NCI-H524 (cell line): ENCODE measurements at regions not wholly inside any gene's neighbourhood (a gene's known extent, or its start where the extent isn't known, plus 50 kb on each side); places are given as distances from the start of the nearest gene placed in this dataset.

ENCODE experiments used
- DNase-seq, 2 experiments: peaks; one replicate each; lab custom pipeline; 2025; lab: John Stamatoyannopoulos, UW

GRCh38 chr2:5751873-5752482 lies 59.8 kb downstream of the SOX11 start:
- no peak for DNase-seq

GRCh38 chr2:5756272-5756671 lies 64.1 kb downstream of the SOX11 start:
- no peak for DNase-seq

GRCh38 chr2:5758346-5758745 lies 66.2 kb downstream of the SOX11 start:
- no peak for DNase-seq

- no peak for DNase-seq
Observed at GRCh38 chr2:5759949-5760348, 67.8 kb downstream of the SOX11 start.

GRCh38 chr2:5763531-5763930 lies 71.3 kb downstream of the SOX11 start:
- DNase-seq, result no peak

- no peak for DNase-seq
Observed at GRCh38 chr2:5764041-5764440, 71.9 kb downstream of the SOX11 start.

GRCh38 chr2:5766056-5766455 lies 73.9 kb downstream of the SOX11 start:
- no peak for DNase-seq

GRCh38 chr2:5766561-5766960 lies 74.4 kb downstream of the SOX11 start:
- DNase-seq, result no peak

GRCh38 chr2:5777131-5777535 lies 84.9 kb downstream of the SOX11 start:
- DNase-seq, result no peak

- no peak for DNase-seq
Observed at GRCh38 chr2:5781679-5782078, 89.5 kb downstream of the SOX11 start.

- DNase-seq, result no peak
Observed at GRCh38 chr2:5782103-5782502, 89.9 kb downstream of the SOX11 start.

GRCh38 chr2:5788447-5788846 lies 96.3 kb downstream of the SOX11 start:
- no peak for DNase-seq

- no peak for DNase-seq
Observed at GRCh38 chr2:5791371-5791770, 99.2 kb downstream of the SOX11 start.

- peak in 1 of 2 experiments; percentile 69 for DNase-seq
Observed at GRCh38 chr2:5794012-5794411, 101.8 kb downstream of the SOX11 start.

GRCh38 chr2:5798084-5798483 lies 105.9 kb downstream of the SOX11 start:
- no peak for DNase-seq

GRCh38 chr2:5799348-5799747 lies 107.2 kb downstream of the SOX11 start:
- DNase-seq, result no peak

- no peak for DNase-seq
Observed at GRCh38 chr2:5803547-5803946, 111.4 kb downstream of the SOX11 start.

GRCh38 chr2:5818961-5819600 lies 126.9 kb downstream of the SOX11 start:
- no peak for DNase-seq

- no peak for DNase-seq
Observed at GRCh38 chr2:5824126-5824525, 131.9 kb downstream of the SOX11 start.

- no peak for DNase-seq
Observed at GRCh38 chr2:5825686-5826085, 133.5 kb downstream of the SOX11 start.

GRCh38 chr2:5826979-5827655 lies 134.9 kb downstream of the SOX11 start:
- peak; percentile 48 to 75 for DNase-seq

GRCh38 chr2:5834501-5834900 lies 142.3 kb downstream of the SOX11 start:
- no peak for DNase-seq

- DNase-seq, result peak; percentile 66 to 74
Observed at GRCh38 chr2:5839550-5839949, 147.4 kb downstream of the SOX11 start.
